A673 (cell line): ENCODE measurements at regions not wholly inside any gene's neighbourhood (a gene's known extent, or its start where the extent isn't known, plus 50 kb on each side); places are given as distances from the start of the nearest gene placed in this dataset.

Source experiments
- CTCF ChIP-seq: fragments of 300-800, 200-600 bp; sonication (generic); conservative IDR thresholded peaks from 2 replicates; pipeline ENCODE4 v1.5.1; 2017; ENCODE audit warnings: low read depth, mild to moderate bottlenecking, antibody characterized with exemption, low read length, moderate library complexity, mixed read lengths
- EZH2 ChIP-seq: fragments of 200-600 bp; sonication (generic); IDR thresholded peaks from 2 replicates; pipeline ENCODE4 v1.6.1; 2017; ENCODE audit warnings: borderline replicate concordance, low read depth, mild to moderate bottlenecking, mixed read lengths, antibody characterized with exemption, low read length; ENCODE audit not compliant: poor library complexity, severe bottlenecking

DNA sequence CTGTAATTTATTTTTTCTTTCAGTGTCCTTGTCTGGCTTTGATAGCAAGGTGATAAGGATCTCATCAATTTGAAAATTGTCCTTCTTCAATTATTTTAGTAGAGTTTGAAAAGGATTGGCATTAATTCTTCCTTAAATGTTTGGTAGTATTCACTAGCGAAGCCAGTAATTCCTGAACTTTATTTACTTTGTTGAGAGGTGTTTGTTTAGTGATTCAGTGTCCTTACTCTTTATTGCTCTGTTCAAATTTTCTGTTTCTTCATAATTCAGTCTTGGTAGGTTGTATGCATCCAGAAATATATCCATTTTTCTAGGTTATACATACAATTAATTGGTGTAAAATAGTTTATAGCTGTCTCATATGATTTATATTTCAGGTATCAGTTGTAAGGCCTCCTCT, 676.7 kb upstream of the POU3F3 start:
- no peak for TF ChIP-seq CTCF
- TF ChIP-seq EZH2 = no peak
